ENCODE measurements at regions not wholly inside any gene's neighbourhood (a gene's known extent, or its start where the extent isn't known, plus 50 kb on each side); places are given as distances from the start of the nearest gene placed in this dataset.

DNA sequence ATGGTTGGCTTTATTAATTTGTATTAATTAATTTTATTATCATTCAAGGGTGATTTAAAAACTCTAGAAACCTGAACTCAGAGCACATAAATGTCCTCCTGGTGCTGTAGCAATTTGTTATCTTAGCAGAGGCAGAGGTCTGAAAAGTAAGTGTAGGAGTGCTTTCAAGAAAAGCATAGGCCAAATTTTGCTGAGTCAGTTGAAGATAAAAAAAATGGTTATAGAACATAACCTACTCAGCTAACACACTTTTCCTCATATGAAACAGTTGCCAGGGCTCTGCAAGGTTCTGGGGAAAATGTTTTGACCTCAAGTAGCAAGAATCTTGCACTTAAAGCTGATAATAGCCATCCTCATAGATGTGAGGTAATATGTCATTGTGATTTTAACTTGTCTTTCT, 53.5 kb upstream of the CHODL start:
- no peak for DNase-seq
- intact Hi-C loops (cut with DNase I): no loop called here

DNA sequence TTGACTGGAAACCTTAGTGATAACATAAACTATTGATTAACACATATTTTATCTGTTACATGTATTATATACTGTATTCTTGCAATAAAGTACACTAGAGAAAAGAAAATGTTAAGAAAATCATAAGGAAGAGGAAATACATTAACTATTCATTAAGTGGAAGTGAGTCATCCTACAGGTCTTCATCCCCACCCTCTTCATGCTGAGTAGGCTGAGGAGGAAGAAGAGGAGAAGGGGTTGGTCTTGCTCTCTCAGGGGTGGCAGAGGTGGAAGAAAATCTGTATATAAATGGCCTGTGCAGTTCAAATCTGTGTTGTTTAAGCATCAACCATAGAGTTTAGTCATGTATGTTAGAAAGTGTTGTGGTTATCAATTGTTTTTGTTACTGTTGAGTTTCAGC, 66.1 kb upstream of the CHODL start:
- intact Hi-C loops (cut with DNase I): no loop called here
- no peak for DNase-seq

DNA sequence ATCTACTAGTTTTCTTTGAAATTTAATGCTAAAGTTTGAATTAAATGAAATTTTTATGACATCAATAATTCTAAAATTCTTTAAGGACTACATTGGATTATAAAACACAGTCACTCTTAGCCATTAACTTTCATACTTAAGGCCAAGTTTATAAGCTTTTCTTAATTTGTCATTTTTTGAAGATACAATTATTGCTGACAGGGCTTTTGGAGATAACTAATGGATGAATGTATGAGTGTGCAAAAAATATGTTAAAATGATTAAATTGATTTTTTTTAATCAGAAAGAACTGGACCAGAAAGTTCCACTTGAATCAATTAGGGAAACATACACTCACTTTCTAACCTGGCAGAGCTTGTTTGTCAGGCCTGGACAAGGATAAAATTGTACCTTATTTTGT, 70.3 kb upstream of the CHODL start:
- intact Hi-C loops (cut with DNase I): no loop called here
- DNase-seq: no peak

DNA sequence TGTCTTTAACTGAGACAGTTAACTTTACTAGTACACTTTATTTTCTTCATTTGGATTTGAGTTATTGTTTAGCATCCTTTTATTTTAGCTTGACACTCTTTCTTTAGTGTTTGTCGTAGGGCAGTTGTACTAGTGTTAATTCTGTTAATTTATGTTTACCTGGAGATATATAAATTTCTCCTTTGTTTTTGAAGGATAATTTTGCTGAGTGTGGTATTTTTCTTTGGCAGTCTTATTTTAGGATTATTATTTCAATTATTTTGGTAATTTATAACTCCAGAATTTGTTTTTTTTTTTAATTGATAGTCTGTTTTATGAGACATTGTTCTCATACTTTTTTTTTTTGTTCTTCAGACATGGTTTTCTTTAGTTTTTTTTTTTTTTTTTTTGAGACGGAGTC, 73.8 kb upstream of the CHODL start:
- no peak for DNase-seq
- intact Hi-C loops (cut with DNase I): no loop called here

DNA sequence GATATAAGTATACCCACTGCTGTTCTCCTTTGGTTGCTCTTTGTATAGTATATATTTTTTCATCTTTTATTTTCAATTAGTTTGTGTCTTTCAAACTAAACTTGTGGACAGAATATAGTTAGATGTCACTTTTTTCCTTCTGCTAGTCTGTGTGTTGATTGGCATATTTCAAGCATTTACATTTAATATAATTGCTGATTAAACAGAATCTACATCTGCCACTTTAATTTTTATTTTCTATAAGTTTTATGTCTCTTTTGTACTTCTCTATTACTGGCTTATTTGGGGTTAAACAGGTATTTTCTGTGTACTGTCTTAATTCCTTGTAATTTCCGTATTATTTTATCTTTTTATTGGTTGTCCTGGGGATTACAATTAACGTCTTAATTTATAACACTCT, 74.4 kb upstream of the CHODL start:
- intact Hi-C loops (cut with DNase I): no loop called here
- no peak for DNase-seq

DNA sequence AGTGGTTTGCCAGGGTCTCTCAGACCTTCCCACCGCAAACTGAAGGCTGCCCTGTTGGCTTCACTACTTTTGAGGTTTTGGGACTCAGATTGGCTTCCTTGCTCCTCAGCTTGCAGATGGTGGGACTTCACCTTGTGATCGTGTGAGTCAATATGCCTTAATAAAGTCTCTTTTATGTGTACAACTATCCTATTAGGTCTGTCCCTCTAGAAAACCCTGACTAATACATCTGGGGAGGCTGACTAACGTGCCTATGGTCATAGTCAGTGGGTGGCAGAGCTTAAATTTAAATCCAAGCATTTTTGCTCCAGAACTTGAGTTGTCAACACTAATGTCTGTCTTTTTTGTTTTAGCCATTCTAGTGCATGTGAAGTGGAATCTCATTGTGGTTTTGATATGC, 76.5 kb upstream of the CHODL start:
- intact Hi-C loops (cut with DNase I): no loop called here
- DNase-seq: no peak

DNA sequence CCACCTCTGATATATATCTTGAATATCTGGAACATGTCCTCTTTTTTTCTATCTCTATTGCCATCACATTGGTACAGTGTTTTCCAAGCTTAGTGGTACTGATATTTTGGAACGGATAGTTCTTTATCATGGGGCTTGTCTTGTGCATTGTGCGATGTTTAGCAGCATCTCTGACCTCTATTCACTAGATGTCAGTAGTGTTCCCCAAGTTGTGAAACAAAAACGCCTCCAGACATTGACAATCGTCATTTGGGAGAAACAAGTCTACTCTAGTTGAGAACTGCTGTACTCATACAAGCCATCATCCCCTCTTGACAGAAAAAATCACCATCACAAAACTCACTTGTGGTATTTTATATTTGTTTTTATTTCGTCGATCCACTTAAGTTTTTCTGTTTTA, 79.7 kb upstream of the CHODL start:
- intact Hi-C loops (cut with DNase I): no loop called here
- peak in 1 of 42 donors; percentile 6 for DNase-seq

DNA sequence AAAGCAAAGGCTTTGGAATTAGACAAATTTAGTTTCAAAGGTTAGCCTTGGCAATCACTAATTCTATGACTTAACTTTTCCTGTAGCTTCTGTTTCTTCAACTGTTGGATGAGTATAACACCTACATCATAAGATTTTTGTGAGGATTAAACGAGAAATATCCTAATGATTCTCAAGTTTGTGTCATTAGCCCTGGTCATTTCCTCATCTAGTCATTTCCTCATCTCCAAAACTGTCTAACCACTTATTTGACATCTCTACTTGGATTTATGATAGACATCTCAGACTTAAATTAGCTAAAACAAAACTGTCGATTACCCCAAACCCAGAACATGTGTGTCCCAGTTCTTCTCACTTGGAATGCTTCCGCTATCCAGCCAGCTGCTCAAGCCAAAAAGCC, 80.2 kb upstream of the CHODL start:
- intact Hi-C loops (cut with DNase I): no loop called here
- no peak for DNase-seq

DNA sequence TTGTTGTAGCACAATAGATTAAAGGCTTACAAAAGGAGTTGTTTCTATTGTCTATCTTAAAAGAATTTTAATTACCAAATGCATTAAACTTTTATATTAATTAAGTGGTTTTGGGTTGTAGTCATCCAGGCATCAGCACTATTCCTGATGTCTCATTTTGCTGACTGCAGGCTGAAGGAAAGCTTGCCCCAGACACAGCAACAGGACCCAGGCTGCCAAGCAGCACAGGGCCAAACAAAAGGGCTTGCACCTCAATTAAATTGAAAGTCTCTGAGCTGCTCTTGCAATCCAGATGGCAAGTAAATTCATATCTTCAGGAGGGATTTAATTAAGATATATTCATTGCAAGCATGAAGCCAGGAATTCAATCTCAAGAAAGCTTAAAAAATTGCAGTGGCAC, 80.7 kb upstream of the CHODL start:
- intact Hi-C loops (cut with DNase I): no loop called here

DNA sequence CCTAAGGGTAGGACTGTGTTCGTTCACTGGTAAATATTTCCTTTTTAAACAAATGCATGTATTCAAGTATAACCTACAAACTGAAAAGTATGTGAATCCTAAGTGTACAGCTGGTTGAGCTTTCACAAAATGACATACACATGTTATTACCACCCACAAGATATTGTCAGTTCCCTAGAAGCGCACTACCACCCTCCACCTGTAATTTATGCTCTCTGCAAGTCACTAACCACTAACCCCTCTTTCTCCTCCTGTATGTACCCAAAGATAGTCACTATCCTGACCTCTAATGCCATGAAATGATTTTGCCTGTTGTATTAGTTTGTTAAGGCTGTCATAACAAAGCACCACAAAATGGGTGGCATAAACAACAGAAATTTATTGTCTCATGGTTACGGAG, 82.8 kb upstream of the CHODL start:
- intact Hi-C loops (cut with DNase I): no loop called here
- DNase-seq: no peak

More for the DNA sequence above, 80.7 kb upstream of the CHODL start:
- DNase-seq: no peak

DNA sequence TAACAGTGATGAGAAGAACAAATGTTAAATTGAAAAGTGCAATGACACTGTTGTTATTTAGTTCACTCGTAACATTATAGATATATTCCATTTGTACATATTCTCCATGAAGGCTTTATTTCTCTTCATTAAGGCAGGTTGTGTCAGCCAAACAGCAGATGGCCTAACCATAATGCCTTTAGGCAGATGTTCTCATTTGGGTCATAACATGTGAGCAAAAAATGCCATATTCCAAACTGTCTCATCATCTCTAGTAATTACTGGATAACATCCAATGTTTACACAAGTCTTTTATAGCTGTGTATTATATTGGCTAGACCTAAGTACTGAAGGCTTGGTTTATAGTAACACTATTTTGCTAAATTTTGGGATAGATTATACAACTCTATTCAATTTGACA, 87.2 kb upstream of the CHODL start:
- intact Hi-C loops (cut with DNase I): no loop called here
- no peak for DNase-seq

DNA sequence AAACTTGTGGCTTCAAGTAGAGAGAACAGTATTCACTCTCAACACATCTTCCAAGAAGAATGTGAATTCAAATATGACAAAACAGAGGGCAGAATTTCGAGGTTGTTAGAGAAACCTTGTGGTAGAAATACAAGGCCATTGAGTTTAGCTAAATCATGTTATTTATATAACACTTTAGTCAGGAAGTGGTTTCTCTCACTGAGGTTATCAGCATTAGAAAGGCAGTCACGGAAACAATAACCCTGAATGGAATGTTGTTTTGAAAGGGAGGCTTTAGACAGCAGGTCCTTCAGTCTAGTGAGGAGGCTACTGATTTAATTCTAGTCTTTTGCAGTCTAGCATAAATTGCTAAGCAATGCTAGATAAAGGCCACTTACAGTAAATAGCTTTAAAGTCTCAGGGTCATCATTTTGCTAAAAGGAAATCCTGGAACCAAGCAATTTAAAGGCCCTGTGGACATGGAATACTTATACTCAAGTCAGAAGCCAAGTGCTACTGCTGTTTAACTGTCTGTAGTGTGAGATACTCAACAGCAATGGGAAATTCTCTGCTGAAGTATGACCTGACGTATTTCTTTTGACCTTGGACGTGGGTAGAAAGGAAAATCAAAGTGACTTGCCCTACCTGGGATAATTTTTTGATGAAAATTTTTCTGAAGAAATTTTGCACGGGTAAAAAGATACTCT, 89.0 kb upstream of the CHODL start:
- no peak for DNase-seq
- intact Hi-C loops (cut with DNase I): no loop called here

DNA sequence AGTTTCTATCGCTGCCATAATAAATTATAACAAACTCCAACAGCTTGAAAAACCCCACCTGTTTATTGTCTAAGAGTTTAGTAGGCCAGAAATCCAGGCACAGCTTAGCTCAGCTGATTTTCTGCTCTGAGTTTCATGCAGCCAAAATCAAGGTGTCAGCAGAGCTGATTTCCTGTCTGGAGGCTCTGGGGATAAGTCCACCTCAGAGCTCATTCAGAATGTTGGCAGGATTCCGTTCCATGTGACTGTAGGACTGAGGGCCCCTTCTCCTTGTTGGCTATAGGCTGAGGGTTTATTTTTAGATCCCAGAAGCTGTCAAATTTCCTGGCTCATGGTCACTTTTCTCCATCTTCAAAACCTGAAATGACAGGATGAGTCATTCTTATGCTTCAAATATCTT, 91.6 kb upstream of the CHODL start:
- intact Hi-C loops (cut with DNase I): no loop called here
- no peak for DNase-seq

DNA sequence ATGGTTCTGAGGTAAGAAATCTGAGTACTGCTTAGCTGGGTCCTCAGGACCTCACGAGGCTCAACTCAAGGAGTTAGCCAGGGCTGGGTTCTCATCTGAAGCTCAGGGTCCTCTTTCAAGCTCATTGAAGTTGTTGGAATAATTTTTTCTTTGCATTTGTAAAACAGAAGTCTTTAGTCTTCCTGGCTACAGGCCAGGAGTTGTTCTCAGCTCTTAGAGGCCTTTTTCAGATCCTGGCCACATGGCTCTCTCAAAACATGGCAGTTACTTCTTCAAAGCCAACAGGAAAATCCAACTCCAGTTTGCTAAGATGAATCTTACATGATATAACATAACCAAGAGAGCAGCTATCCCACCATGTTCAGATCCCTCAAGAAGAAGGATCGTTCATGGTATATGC, 92.3 kb upstream of the CHODL start:
- DNase-seq: no peak
- intact Hi-C loops (cut with DNase I): no loop called here

DNA sequence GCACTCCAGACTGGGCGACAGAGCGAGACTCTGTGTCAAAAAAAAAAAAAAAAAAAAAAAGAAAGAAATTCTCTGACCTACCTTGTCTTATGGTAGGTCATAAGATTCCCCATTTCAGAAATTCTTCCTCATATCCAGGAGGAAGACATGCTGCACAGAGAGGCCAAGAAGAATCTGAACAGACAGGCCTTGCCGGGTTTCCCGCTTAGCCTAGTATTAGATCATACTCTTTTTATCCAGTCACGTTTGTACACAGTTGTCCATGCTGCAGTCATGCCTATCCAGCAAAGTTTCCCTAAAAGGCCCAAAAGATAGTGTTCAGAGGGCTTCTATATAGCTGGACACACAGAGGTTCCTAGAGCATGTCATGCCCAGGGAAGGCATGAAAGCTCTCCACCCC, 93.6 kb upstream of the CHODL start:
- DNase-seq: no peak
- intact Hi-C loops (cut with DNase I): no loop called here

DNA sequence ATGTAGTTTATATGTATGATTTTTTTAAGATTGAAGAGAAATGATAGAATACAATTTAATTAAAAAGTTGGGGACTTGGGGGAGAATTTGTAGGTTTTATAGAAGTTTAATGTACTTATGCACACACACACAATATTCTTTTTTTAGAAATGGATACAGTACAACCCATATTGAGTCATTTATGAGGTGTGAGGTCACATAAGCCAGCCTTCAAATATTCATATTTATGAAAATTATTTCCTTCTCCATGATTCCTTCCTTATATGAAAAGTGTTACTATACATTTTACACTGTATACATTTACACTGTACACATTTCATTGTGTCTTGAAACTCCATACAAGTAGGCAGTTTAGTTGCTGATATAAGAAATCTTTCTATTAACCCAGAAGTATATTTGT, 96.2 kb upstream of the CHODL start:
- intact Hi-C loops (cut with DNase I): no loop called here

DNA sequence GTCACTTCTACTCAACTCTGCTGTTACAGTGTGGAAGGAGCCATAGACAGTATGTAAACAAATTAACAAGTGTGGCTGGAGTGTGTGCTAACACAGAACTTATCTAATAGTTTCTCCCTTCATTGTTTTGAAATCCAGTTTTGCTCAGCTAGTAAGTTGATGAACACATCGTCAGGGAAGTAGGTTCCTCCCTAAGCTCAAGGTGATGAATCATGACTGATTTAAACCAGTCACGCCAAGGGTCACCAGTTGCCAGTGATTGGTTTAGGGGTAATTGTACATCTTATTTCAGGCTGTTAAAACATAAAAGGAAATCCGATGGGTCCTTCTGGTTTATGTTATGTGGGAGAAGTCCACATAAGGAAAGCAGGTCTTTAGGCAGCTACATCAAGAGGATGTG, 97.0 kb upstream of the CHODL start:
- DNase-seq: no peak
- intact Hi-C loops (cut with DNase I): no loop called here

More for the DNA sequence above, 96.2 kb upstream of the CHODL start:
- DNase-seq: no peak

DNA sequence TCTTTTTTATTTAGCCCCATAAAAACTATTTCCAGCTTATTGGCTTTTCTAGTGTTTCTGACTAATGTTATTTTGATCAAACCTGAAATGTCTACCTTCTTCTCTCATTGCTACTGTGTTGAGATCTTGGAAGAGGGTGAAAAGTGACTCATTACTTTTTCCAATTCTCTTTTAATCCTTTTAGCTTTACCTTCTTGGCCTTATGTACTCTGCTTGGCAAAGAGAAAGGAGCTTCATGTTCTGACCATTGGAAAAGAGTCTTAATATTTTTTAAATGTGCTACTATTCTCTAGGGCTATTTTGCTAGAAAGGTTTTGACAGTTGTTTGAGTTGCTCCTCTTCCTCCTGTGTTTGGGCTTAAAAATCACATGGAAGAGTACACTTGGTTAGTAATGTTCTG, 97.8 kb upstream of the CHODL start:
- DNase-seq: no peak
- intact Hi-C loops (cut with DNase I): no loop called here

DNA sequence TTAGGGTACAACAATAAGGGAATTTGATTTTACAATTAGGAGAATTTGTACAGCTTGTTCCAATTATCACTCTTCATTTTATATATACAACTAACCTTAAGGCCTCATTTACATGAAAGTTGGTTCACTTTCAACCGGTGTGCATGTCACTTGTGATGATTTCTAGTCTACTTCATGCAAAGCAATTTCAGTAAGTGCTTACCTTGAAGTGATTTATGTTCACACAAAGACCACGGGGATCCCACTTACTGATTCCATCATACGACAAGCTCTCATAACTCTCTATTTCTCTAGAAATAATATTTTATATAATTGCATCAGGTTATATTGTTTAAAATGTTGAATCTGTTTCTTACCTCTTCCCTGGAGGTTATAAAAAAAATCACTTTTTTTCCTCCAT, 100.3 kb upstream of the CHODL start:
- DNase-seq: no peak
- intact Hi-C loops (cut with DNase I): no loop called here

DNA sequence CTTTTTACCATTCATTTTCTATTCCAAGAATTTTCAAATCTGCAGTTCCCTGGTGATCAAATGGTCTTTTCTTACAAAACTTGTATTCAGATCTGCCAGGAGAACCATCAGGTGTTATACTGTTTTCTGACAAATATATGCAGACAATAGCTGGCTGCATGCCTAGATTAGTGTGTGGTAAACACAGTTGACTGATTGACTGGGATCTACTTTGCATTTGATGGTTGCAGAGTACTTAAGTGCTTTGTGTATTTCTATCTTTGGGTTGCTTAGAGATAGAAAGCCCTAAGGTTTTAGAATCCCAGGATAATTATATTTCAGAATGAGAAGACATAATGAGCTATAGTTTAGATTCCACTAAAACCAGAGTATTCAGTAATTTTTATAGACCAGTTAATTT, 102.0 kb upstream of the CHODL start:
- no peak for DNase-seq
- intact Hi-C loops (cut with DNase I): no loop called here

DNA sequence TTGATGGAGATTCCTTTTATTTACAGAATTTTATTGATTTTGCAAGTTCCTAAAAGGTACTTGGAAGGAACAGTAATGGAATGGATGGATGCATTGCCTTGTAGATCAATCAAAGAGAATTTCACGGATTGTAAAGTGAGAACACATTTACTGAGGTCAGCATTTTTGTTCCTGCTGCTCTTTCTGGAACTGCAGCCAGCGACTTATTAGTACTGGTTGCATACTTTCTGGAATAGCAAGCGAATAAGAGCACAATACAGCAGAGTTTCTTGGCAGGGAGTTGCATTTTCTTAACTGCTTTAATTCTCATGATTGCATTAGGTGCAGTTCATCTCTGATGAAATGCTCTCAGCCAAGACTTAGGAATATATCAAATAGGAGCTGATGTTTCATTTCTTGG, 106.1 kb upstream of the CHODL start:
- intact Hi-C loops (cut with DNase I): no loop called here
- no peak for DNase-seq

DNA sequence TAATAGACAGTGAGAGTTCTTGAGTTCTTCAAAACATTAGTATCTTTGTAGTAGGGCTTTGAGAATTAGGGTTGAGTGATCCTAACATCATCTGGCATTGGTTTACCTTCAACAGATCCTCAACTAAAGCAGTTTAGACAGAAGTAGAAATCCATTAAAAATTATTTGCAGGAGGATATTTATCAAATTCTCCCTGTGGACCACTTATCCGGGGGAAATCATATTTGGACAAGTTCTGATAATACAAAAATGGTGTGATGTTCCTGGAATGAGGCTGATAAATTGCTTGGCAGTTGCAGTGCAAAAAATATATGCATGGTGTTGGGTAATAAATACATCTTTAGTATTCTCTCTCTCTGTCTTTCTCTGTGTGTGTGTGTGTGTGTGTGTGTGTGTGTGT, 115.1 kb upstream of the CHODL start:
- intact Hi-C loops (cut with DNase I): no loop called here
- no peak for DNase-seq
